ENCODE measurements at regions not wholly inside any gene's neighbourhood (a gene's known extent, or its start where the extent isn't known, plus 50 kb on each side); places are given as distances from the start of the nearest gene placed in this dataset.

GRCh38 chr2:144213797-144214196 lies 306.1 kb downstream of the ZEB2 start:
- TF ChIP-seq, protein P1, sequence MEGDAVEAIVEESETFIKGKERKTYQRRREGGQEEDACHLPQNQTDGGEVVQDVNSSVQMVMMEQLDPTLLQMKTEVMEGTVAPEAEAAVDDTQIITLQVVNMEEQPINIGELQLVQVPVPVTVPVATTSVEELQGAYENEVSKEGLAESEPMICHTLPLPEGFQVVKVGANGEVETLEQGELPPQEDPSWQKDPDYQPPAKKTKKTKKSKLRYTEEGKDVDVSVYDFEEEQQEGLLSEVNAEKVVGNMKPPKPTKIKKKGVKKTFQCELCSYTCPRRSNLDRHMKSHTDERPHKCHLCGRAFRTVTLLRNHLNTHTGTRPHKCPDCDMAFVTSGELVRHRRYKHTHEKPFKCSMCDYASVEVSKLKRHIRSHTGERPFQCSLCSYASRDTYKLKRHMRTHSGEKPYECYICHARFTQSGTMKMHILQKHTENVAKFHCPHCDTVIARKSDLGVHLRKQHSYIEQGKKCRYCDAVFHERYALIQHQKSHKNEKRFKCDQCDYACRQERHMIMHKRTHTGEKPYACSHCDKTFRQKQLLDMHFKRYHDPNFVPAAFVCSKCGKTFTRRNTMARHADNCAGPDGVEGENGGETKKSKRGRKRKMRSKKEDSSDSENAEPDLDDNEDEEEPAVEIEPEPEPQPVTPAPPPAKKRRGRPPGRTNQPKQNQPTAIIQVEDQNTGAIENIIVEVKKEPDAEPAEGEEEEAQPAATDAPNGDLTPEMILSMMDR (IDR thresholded peaks at IDR 0.05) = no peak
- no peak for TF ChIP-seq POLR2A (IDR thresholded peaks at IDR 0.05)
